ENCODE measurements at regions not wholly inside any gene's neighbourhood (a gene's known extent, or its start where the extent isn't known, plus 50 kb on each side); places are given as distances from the start of the nearest gene placed in this dataset.

DNA sequence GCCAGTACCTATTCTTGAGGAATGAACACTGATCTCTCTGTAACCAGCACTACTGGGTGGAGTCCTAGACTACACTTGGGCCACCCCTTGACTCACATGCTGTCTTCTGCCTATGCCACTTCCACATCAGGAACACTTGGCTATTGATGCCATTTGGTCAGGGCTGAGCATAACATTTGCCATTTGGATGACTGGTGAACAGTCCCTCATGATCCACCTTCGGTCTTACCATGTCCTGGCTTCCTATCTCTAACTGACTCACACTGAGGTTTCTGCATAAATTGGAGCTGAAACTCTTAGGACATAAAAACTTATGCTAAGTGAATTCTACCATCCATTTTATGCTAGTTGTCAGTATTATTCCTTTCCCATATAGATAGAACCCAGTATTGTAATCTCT lies 91.7 kb upstream of the PELI2 start:
- TF ChIP-seq, protein P1, sequence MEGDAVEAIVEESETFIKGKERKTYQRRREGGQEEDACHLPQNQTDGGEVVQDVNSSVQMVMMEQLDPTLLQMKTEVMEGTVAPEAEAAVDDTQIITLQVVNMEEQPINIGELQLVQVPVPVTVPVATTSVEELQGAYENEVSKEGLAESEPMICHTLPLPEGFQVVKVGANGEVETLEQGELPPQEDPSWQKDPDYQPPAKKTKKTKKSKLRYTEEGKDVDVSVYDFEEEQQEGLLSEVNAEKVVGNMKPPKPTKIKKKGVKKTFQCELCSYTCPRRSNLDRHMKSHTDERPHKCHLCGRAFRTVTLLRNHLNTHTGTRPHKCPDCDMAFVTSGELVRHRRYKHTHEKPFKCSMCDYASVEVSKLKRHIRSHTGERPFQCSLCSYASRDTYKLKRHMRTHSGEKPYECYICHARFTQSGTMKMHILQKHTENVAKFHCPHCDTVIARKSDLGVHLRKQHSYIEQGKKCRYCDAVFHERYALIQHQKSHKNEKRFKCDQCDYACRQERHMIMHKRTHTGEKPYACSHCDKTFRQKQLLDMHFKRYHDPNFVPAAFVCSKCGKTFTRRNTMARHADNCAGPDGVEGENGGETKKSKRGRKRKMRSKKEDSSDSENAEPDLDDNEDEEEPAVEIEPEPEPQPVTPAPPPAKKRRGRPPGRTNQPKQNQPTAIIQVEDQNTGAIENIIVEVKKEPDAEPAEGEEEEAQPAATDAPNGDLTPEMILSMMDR (conservative IDR thresholded peaks at IDR 0.05; ENCODE audit: low read depth in 2 of 2) = no peak
- TF ChIP-seq EZH2 (IDR thresholded peaks at IDR 0.05; ENCODE audit: low read depth, unreplicated experiment) (no peak), NANOG (IDR thresholded peaks at IDR 0.05; ENCODE audit: borderline replicate concordance) (no peak), POLR2AphosphoS5 (IDR thresholded peaks at IDR 0.05; ENCODE audit: low read depth) (no peak), EZH2phosphoT487 (IDR thresholded peaks at IDR 0.05; ENCODE audit: unreplicated experiment) (no peak), ZNF114 (CRISPR knock-in tag; IDR thresholded peaks at IDR 0.05) (no peak), STAT1 (IDR thresholded peaks at IDR 0.05; ENCODE audit: unreplicated experiment) (no peak)
- TF ChIP-seq, protein P2, sequence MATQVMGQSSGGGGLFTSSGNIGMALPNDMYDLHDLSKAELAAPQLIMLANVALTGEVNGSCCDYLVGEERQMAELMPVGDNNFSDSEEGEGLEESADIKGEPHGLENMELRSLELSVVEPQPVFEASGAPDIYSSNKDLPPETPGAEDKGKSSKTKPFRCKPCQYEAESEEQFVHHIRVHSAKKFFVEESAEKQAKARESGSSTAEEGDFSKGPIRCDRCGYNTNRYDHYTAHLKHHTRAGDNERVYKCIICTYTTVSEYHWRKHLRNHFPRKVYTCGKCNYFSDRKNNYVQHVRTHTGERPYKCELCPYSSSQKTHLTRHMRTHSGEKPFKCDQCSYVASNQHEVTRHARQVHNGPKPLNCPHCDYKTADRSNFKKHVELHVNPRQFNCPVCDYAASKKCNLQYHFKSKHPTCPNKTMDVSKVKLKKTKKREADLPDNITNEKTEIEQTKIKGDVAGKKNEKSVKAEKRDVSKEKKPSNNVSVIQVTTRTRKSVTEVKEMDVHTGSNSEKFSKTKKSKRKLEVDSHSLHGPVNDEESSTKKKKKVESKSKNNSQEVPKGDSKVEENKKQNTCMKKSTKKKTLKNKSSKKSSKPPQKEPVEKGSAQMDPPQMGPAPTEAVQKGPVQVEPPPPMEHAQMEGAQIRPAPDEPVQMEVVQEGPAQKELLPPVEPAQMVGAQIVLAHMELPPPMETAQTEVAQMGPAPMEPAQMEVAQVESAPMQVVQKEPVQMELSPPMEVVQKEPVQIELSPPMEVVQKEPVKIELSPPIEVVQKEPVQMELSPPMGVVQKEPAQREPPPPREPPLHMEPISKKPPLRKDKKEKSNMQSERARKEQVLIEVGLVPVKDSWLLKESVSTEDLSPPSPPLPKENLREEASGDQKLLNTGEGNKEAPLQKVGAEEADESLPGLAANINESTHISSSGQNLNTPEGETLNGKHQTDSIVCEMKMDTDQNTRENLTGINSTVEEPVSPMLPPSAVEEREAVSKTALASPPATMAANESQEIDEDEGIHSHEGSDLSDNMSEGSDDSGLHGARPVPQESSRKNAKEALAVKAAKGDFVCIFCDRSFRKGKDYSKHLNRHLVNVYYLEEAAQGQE (IDR thresholded peaks at IDR 0.05; ENCODE audit: unreplicated experiment) = no peak
- TF ChIP-seq, protein P3, sequence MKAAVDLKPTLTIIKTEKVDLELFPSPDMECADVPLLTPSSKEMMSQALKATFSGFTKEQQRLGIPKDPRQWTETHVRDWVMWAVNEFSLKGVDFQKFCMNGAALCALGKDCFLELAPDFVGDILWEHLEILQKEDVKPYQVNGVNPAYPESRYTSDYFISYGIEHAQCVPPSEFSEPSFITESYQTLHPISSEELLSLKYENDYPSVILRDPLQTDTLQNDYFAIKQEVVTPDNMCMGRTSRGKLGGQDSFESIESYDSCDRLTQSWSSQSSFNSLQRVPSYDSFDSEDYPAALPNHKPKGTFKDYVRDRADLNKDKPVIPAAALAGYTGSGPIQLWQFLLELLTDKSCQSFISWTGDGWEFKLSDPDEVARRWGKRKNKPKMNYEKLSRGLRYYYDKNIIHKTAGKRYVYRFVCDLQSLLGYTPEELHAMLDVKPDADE (IDR thresholded peaks at IDR 0.05) = no peak

All from GM23338 (cell line).